Endothelial cell of umbilical vein (primary cell): ENCODE measurements at regions not wholly inside any gene's neighbourhood (a gene's known extent, or its start where the extent isn't known, plus 50 kb on each side); places are given as distances from the start of the nearest gene placed in this dataset.

Experiments used
- BruUV-seq: library from RNA; stranded (reverse); fragments of 400-500 nt; replicated peaks from 2 replicates; lab custom pipeline; 2021; lab: Mats Ljungman, UMichigan
- CTCF ChIA-PET: fragments of 300-600, 350-600 bp; sonication (Branson Sonifier 250); formaldehyde crosslinking; loops from one replicate; lab custom pipeline; 2021; ENCODE audit warnings: antibody characterized with exemption, inconsistent platforms; lab: Charles Lee
- POLR2A ChIA-PET: fragments of 300-600, 350-600 bp; sonication (Branson Sonifier 250); formaldehyde crosslinking; loops from one replicate; lab custom pipeline; 2021; ENCODE audit warnings: antibody characterized with exemption, inconsistent platforms; lab: Charles Lee
- DNase-seq: peaks from one replicate; pipeline ENCODE4 v3.0.0-alpha.2; 2011; ENCODE audit warnings: low read depth, low spot score
- FAIRE-seq: peaks from 2 replicates; lab custom pipeline; 2011; peaks lifted over from hg19 to GRCh38; lab: Jason Lieb, UNC
- H2AFZ ChIP-seq: 2 replicates; pipeline ENCODE4 v1.6.0; 2012; ENCODE audit warnings: low read depth, low read length, control low read depth, inconsistent platforms
- H3K27ac ChIP-seq: 2 replicates; pipeline ENCODE4 v1.5.1; 2011; ENCODE audit warnings: low read depth, mild to moderate bottlenecking, control low read depth, low read length, moderate library complexity; ENCODE audit not compliant: insufficient read depth
- H3K27me3 ChIP-seq, 2 experiments: 2 replicates each; pipeline versions ENCODE4 v1.6.0 to v1.6.1; 2011; ENCODE audit warnings: low read length in 2 of 2, mixed read lengths in 1 of 2; ENCODE audit not compliant: control insufficient read depth in 2 of 2, insufficient read depth in 2 of 2
- H3K36me3 ChIP-seq, 2 experiments: 2 replicates in 1 of 2; 3 replicates in 1 of 2; pipeline ENCODE4 v1.5.1; 2011; ENCODE audit warnings: low read length in 2 of 2, mild to moderate bottlenecking in 1 of 2, moderate library complexity in 1 of 2; ENCODE audit not compliant: control insufficient read depth in 2 of 2, insufficient read depth in 2 of 2; ENCODE audit errors: extremely low read depth in 1 of 2
- H3K4me1 ChIP-seq: 3 replicates; pipeline ENCODE4 v1.5.1; 2011; ENCODE audit warnings: mild to moderate bottlenecking, low read length; ENCODE audit not compliant: control insufficient read depth, insufficient read depth; ENCODE audit errors: extremely low read depth
- H3K4me2 ChIP-seq: 2 replicates; pipeline ENCODE4 v1.6.1; 2011; ENCODE audit warnings: low read length, control low read depth, mixed read lengths; ENCODE audit not compliant: insufficient read depth
- H3K4me3 ChIP-seq, 3 experiments: fragments of 200-600 bp in 1 of 3; sonication (generic), shearing (Covaris generic) in 1 of 3; replicated peaks in 1 of 3; 2 replicates each; pipeline ENCODE4 v1.5.1; 2011 to 2016; ENCODE audit warnings: control low read depth in 3 of 3, low read length in 3 of 3, mild to moderate bottlenecking in 2 of 3, inconsistent platforms in 1 of 3, low read depth in 1 of 3, moderate library complexity in 1 of 3; ENCODE audit not compliant: insufficient read depth in 1 of 3
- H3K79me2 ChIP-seq: 2 replicates; pipeline ENCODE4 v1.6.0; 2012; ENCODE audit warnings: low read length, inconsistent platforms; ENCODE audit not compliant: control insufficient read depth, insufficient read depth
- H3K9ac ChIP-seq: replicated peaks from 2 replicates; pipeline ENCODE3; 2011; ENCODE audit warnings: low read length, control low read depth; ENCODE audit not compliant: insufficient read depth; ENCODE audit errors: extremely low read depth
- H3K9me1 ChIP-seq: replicated peaks from 3 replicates; pipeline ENCODE4 v1.6.0; 2011; ENCODE audit warnings: mild to moderate bottlenecking, low read length; ENCODE audit not compliant: control insufficient read depth, insufficient read depth; ENCODE audit errors: extremely low read depth
- H3K9me3 ChIP-seq: replicated peaks from 2 replicates; pipeline ENCODE4 v1.5.1; 2012; ENCODE audit warnings: low read length, inconsistent platforms; ENCODE audit not compliant: control insufficient read depth, insufficient read depth
- H4K20me1 ChIP-seq: replicated peaks from 2 replicates; pipeline ENCODE3; 2011; ENCODE audit warnings: mild to moderate bottlenecking, low read length; ENCODE audit not compliant: control insufficient read depth, insufficient read depth; ENCODE audit errors: extremely low read depth
- EZH2 ChIP-seq: IDR thresholded peaks from 2 replicates; pipeline ENCODE4 v1.6.1; 2012; ENCODE audit warnings: borderline replicate concordance, low read depth, mild to moderate bottlenecking, moderate library complexity, low read length, inconsistent platforms; ENCODE audit not compliant: severe bottlenecking
- FOS ChIP-seq: IDR thresholded peaks from 2 replicates; pipeline ENCODE4 v1.6.1; 2011; ENCODE audit warnings: mild to moderate bottlenecking, low read length, moderate library complexity, borderline replicate concordance; ENCODE audit not compliant: insufficient read depth
- GATA2 ChIP-seq: IDR thresholded peaks from 2 replicates; pipeline ENCODE4 v1.7.0; 2011; ENCODE audit warnings: low read depth, mild to moderate bottlenecking, moderate library complexity, mixed read lengths, low read length; ENCODE audit not compliant: insufficient read length, insufficient read depth
- JUN ChIP-seq: IDR thresholded peaks from 2 replicates; pipeline ENCODE4 v1.6.1; 2011; ENCODE audit warnings: borderline replicate concordance, low read depth; ENCODE audit not compliant: insufficient read length, insufficient read depth
- MYC ChIP-seq: IDR thresholded peaks from one replicate; pipeline ENCODE4 v1.6.1; 2011; ENCODE audit warnings: mild to moderate bottlenecking, low read depth, low read length
- POLR2A ChIP-seq: IDR thresholded peaks from 2 replicates; pipeline ENCODE4 v1.6.1; 2012; ENCODE audit warnings: low read depth, mild to moderate bottlenecking, control low read depth, low read length
- POLR2AphosphoS5 ChIP-seq: IDR thresholded peaks from 2 replicates; pipeline ENCODE4 v1.6.1; 2012; ENCODE audit warnings: low read depth, mild to moderate bottlenecking, control low read depth, low read length, moderate library complexity; ENCODE audit not compliant: insufficient read depth
- dilution Hi-C: fragments of 300-500 bp; cut with MboI; formaldehyde crosslinking; loops from one replicate; pipeline ENCODE4 v1.15.0; 2019; ENCODE audit warnings: low sequenced_read_pairs; ENCODE audit not compliant: extremely low pct_ligation_motif_present
- intact Hi-C: fragments of 100-400 bp; cut with micrococcal nuclease; formaldehyde crosslinking; loops from one replicate; pipeline ENCODE4 v1.10.0; 2022
- TF ChIP-seq, protein P1 (sequence below): IDR thresholded peaks from 2 replicates; pipeline ENCODE4 v1.6.1; 2011; ENCODE audit not compliant: insufficient read depth, insufficient read length
- TF ChIP-seq, protein P2 (sequence below), 2 donors: IDR thresholded peaks; 1 replicate in 1 of 2; 2 replicates in 1 of 2; pipeline ENCODE4 v1.5.1; 2011; ENCODE audit warnings: low read length in 2 of 2, mild to moderate bottlenecking in 2 of 2, moderate library complexity in 2 of 2, control low read depth in 1 of 2, inconsistent platforms in 1 of 2, low read depth in 1 of 2; ENCODE audit not compliant: insufficient read depth in 1 of 2; ENCODE audit errors: extremely low read depth in 1 of 2

DNA sequence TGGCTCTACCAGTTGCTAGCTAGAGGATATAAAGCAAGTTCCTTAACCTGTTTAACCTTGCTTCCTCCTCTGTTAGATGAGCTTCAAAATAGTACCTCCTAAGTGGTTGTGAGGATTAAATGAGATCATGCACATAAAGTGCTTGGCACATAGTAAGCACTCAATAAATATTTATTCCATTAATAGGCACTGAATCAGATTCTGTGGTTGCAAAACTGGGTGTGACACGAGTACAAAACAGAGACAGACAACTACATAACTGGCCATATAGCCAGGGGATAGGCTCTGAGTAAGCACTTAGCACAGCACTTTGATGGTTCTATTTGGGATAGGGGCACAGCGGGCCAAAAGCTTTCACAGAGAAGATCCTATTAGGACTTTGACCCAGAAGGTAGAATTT lies 150.3 kb downstream of the RELL1 start:
- Histone ChIP-seq H3K36me3 (no peaks in the 10 kb centered on the region), H3K79me2 (no peaks in the 10 kb centered on the region), H4K20me1 (no peaks in the 10 kb centered on the region), H3K4me1 (no peaks in the 10 kb centered on the region), H3K4me2 (no peak overlapping the region), H3K27ac (no peak overlapping the region), H3K9me3 (no peaks in the 10 kb centered on the region), H2AFZ (no peak overlapping the region), H3K9ac (no peak overlapping the region), H3K4me3 (no peak overlapping the region), H3K27me3 (no peaks in the 10 kb centered on the region), H3K9me1 (no peaks in the 10 kb centered on the region)
- no TSS peak for BruUV-seq
- TF ChIP-seq POLR2AphosphoS5, result no peak
- no peak for TF ChIP-seq FOS
- no peak for TF ChIP-seq GATA2
- no peak for TF ChIP-seq EZH2
- TF ChIP-seq JUN, result no peak
- no peak for TF ChIP-seq MYC
- TF ChIP-seq, protein P1, sequence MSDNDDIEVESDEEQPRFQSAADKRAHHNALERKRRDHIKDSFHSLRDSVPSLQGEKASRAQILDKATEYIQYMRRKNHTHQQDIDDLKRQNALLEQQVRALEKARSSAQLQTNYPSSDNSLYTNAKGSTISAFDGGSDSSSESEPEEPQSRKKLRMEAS, result no peak
- TF ChIP-seq, protein P2, sequence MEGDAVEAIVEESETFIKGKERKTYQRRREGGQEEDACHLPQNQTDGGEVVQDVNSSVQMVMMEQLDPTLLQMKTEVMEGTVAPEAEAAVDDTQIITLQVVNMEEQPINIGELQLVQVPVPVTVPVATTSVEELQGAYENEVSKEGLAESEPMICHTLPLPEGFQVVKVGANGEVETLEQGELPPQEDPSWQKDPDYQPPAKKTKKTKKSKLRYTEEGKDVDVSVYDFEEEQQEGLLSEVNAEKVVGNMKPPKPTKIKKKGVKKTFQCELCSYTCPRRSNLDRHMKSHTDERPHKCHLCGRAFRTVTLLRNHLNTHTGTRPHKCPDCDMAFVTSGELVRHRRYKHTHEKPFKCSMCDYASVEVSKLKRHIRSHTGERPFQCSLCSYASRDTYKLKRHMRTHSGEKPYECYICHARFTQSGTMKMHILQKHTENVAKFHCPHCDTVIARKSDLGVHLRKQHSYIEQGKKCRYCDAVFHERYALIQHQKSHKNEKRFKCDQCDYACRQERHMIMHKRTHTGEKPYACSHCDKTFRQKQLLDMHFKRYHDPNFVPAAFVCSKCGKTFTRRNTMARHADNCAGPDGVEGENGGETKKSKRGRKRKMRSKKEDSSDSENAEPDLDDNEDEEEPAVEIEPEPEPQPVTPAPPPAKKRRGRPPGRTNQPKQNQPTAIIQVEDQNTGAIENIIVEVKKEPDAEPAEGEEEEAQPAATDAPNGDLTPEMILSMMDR (IDR thresholded peaks at IDR 0.05; ENCODE audit: extremely low read depth in 1 of 2, insufficient read depth in 1 of 2, low read depth in 1 of 2, low read length in 2 of 2), result no peak
- no peak for TF ChIP-seq POLR2A
- dilution Hi-C loops (no loop called here), intact Hi-C loops (no loop called here)
- DNase-seq (no peak), FAIRE-seq (no peak)
- CTCF ChIA-PET, result no interaction called here
- POLR2A ChIA-PET, result no interaction called here
